ENCODE measurements at regions not wholly inside any gene's neighbourhood (a gene's known extent, or its start where the extent isn't known, plus 50 kb on each side); places are given as distances from the start of the nearest gene placed in this dataset.
A peak's percentile ranks its signal among the peaks of the same experiment; 100 is the strongest.

GRCh38 chrX:20455001-20455400, 188.3 kb upstream of the RPS6KA3 start:
- peak; percentile 13 for DNase-seq (ENCODE audit: low read depth)
- TF ChIP-seq CTCF (conservative IDR thresholded peaks at IDR 0.05; ENCODE audit: low read length) = no peak
- no peak overlapping the region for H3K4me3 ChIP-seq (ENCODE audit: low read length)

GRCh38 chrX:20454117-20454516, 187.4 kb upstream of the RPS6KA3 start:
- peak; percentile 27 for DNase-seq (ENCODE audit: low read depth)
- TF ChIP-seq CTCF (conservative IDR thresholded peaks at IDR 0.05; ENCODE audit: low read length) = no peak
- H3K4me3 ChIP-seq (ENCODE audit: low read length) = no peak overlapping the region

GRCh38 chrX:20452487-20452886, 185.8 kb upstream of the RPS6KA3 start:
- no peak overlapping the region for H3K4me3 ChIP-seq (ENCODE audit: low read length)
- TF ChIP-seq CTCF (conservative IDR thresholded peaks at IDR 0.05; ENCODE audit: low read length) = no peak
- DNase-seq (ENCODE audit: low read depth) = no peak

DNA sequence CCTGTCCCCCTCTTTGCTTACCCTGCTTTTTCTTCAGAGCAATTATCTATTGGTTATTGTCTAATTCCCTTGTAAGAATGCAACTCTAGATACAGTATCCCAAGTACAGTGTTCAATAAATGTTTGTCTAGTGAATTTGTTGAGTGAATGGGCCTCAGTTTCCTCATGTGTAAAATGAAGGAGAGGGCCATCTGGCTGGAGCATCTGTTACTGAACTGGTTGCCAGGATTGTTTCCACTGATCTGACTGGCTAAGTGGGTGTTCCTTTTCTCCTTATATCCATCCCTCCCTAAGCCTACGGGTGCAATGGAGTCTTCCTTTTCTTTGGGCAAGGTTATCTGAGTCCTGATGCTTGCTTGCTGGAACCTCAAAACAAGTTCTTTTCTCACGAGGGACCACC, 185.2 kb upstream of the RPS6KA3 start:
- no peak for TF ChIP-seq CTCF (conservative IDR thresholded peaks at IDR 0.05; ENCODE audit: low read length)
- no peak overlapping the region for H3K4me3 ChIP-seq (ENCODE audit: low read length)
- DNase-seq (ENCODE audit: low read depth) = no peak

GRCh38 chrX:20445109-20445508, 178.4 kb upstream of the RPS6KA3 start:
- no peak overlapping the region for H3K4me3 ChIP-seq (ENCODE audit: low read length)
- DNase-seq (ENCODE audit: low read depth) = no peak
- no peak for TF ChIP-seq CTCF (conservative IDR thresholded peaks at IDR 0.05; ENCODE audit: low read length)

DNA sequence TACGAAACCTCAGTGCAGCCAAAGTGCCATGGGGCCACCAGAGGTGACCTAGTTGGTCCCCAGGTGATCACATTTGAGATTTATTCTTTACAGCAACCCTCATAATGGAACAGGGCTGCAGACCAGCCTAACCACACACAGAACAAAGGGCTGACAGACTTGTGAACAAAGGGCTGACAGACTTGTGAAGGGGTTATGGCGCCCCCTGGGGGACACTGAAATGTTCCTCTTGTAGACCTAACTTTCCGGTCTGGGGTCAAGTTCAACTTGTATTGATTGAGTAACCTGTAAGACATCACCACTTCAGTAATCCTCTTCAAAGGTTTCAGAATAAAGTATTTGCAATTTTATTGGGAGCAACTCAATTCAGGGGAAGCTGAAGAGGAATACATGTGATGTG, 175.9 kb upstream of the RPS6KA3 start:
- no peak overlapping the region for H3K4me3 ChIP-seq (ENCODE audit: low read length)
- TF ChIP-seq CTCF (conservative IDR thresholded peaks at IDR 0.05; ENCODE audit: low read length) = peak; percentile 70
- peak; percentile 82 for DNase-seq (ENCODE audit: low read depth)

- DNase-seq (ENCODE audit: low read depth) = no peak
- TF ChIP-seq CTCF (conservative IDR thresholded peaks at IDR 0.05; ENCODE audit: low read length) = no peak
- no peak overlapping the region for H3K4me3 ChIP-seq (ENCODE audit: low read length)
Observed at GRCh38 chrX:20441123-20441522, 174.4 kb upstream of the RPS6KA3 start.

Data from AG10803 (cell line).